GM23338 (cell line): ENCODE measurements at regions not wholly inside any gene's neighbourhood (a gene's known extent, or its start where the extent isn't known, plus 50 kb on each side); places are given as distances from the start of the nearest gene placed in this dataset.

Experiments used
- ATAC-seq: fragments of 200-7000 bp; cut with Tn5 transposase; 3 replicates; pipeline ENCODE4 v1.9.1; 2020
- DNase-seq: peaks from one replicate; pipeline ENCODE4 v3.0.0-alpha.2; 2015; ENCODE audit warnings: low spot score
- H2AFZ ChIP-seq: fragments of 200-600 bp; sonication (generic); 2 replicates; pipeline ENCODE4 v1.8.0; 2016; ENCODE audit warnings: antibody characterized with exemption, mild to moderate bottlenecking, moderate library complexity
- H3F3A ChIP-seq: fragments of 200-600 bp; sonication (generic); replicated peaks from 2 replicates; pipeline ENCODE4 v1.8.0; 2017; ENCODE audit warnings: antibody characterized with exemption, mixed run types, low read depth
- H3K27ac ChIP-seq: fragments of 200-600 bp; sonication (generic); 2 replicates; pipeline ENCODE4 v1.6.1; 2016; ENCODE audit warnings: low read depth
- H3K27me3 ChIP-seq: fragments of 200-600 bp; sonication (generic); 2 replicates; pipeline ENCODE4 v1.8.0; 2016; ENCODE audit warnings: mild to moderate bottlenecking, mixed run types, moderate library complexity; ENCODE audit not compliant: insufficient read depth
- H3K36me3 ChIP-seq: fragments of 200-600 bp; sonication (generic); 2 replicates; pipeline ENCODE4 v1.8.0; 2016; ENCODE audit warnings: mild to moderate bottlenecking; ENCODE audit not compliant: insufficient read depth
- H3K4me1 ChIP-seq: fragments of 200-600 bp; sonication (generic); 2 replicates; pipeline ENCODE4 v1.8.0; 2016; ENCODE audit warnings: mild to moderate bottlenecking, moderate library complexity; ENCODE audit not compliant: insufficient read depth
- H3K4me2 ChIP-seq: fragments of 200-600 bp; sonication (generic); 2 replicates; pipeline ENCODE4 v1.7.1; 2017; ENCODE audit warnings: mixed run types
- H3K4me3 ChIP-seq: fragments of 200-600 bp; sonication (generic); 2 replicates; pipeline ENCODE4 v1.6.1; 2016; ENCODE audit warnings: mixed run types
- H3K79me2 ChIP-seq: fragments of 200-600 bp; sonication (generic); replicated peaks from 2 replicates; pipeline ENCODE4 v1.8.0; 2017; ENCODE audit warnings: mild to moderate bottlenecking; ENCODE audit not compliant: insufficient read depth
- H3K9me2 ChIP-seq: fragments of 200-600 bp; sonication (generic); 2 replicates; pipeline ENCODE4 v1.8.0; 2017; ENCODE audit not compliant: insufficient read depth
- H4K20me1 ChIP-seq: fragments of 200-600 bp; sonication (generic); replicated peaks from 2 replicates; pipeline ENCODE4 v1.8.0; 2017; ENCODE audit warnings: mild to moderate bottlenecking; ENCODE audit not compliant: insufficient read depth
- H3K27ac Mint-ChIP-seq: 2 replicates; pipeline ENCODE4 v1.8.0; 2020; ENCODE audit warnings: inconsistent platforms, mild to moderate bottlenecking, moderate library complexity, mixed read lengths
- H3K27me3 Mint-ChIP-seq: 3 replicates; pipeline ENCODE4 v1.8.0; 2022; ENCODE audit warnings: low read depth, mild to moderate bottlenecking, moderate library complexity, mixed read lengths, inconsistent platforms; ENCODE audit not compliant: insufficient read depth, poor library complexity
- H3K36me3 Mint-ChIP-seq: 3 replicates; pipeline ENCODE4 v1.8.0; 2021; ENCODE audit warnings: low read depth, mild to moderate bottlenecking, inconsistent platforms, moderate library complexity, mixed read lengths
- H3K4me1 Mint-ChIP-seq: 3 replicates; pipeline ENCODE4 v1.8.0; 2020; ENCODE audit warnings: mild to moderate bottlenecking, inconsistent platforms, mixed read lengths
- H3K4me3 Mint-ChIP-seq: 3 replicates; pipeline ENCODE4 v1.8.0; 2021; ENCODE audit warnings: moderate library complexity, mild to moderate bottlenecking, inconsistent platforms, mixed read lengths
- H3K9me3 Mint-ChIP-seq: 3 replicates; pipeline ENCODE4 v1.8.0; 2020; ENCODE audit warnings: moderate library complexity, mild to moderate bottlenecking, inconsistent platforms, mixed read lengths
- CREB1 ChIP-seq: fragments of 250-450 bp; sonication (Bioruptor Pico); IDR thresholded peaks from 2 replicates; pipeline ENCODE4 v1.5.0; 2020; ENCODE audit warnings: low read depth, mild to moderate bottlenecking, moderate library complexity
- CTCF ChIP-seq, 2 experiments: fragments of 200-600 bp in 1 of 2; sonication (generic) in 1 of 2; conservative IDR thresholded peaks; 2 replicates each; pipeline versions ENCODE4 v1.5.1 to v1.6.1; 2016 to 2017; ENCODE audit warnings: antibody characterized with exemption in 2 of 2, low read depth in 2 of 2, mild to moderate bottlenecking in 2 of 2, moderate library complexity in 1 of 2
- EZH2 ChIP-seq: fragments of 200-600 bp; sonication (generic); IDR thresholded peaks from one replicate; pipeline ENCODE4 v1.8.0; 2017; ENCODE audit warnings: antibody characterized with exemption, mild to moderate bottlenecking, low read depth; ENCODE audit not compliant: unreplicated experiment
- EZH2phosphoT487 ChIP-seq: fragments of 200-600 bp; sonication (generic); IDR thresholded peaks from one replicate; pipeline ENCODE4 v1.8.1; 2018; ENCODE audit warnings: antibody characterized with exemption; ENCODE audit not compliant: unreplicated experiment
- JUNB ChIP-seq: IDR thresholded peaks from one replicate; pipeline ENCODE4 v1.6.1; 2016; ENCODE audit warnings: antibody characterized with exemption; ENCODE audit not compliant: unreplicated experiment
- STAT1 ChIP-seq: IDR thresholded peaks from one replicate; pipeline ENCODE4 v1.6.1; 2016; ENCODE audit warnings: antibody characterized with exemption; ENCODE audit not compliant: unreplicated experiment
- ZNF114 ChIP-seq: fragments of 250-450 bp; sonication (Bioruptor Pico); IDR thresholded peaks from 2 replicates; pipeline ENCODE4 v1.5.0; 2020; ENCODE audit warnings: mild to moderate bottlenecking, moderate library complexity
- ZNF331 ChIP-seq: fragments of 250-450 bp; sonication (Bioruptor Pico); IDR thresholded peaks from 2 replicates; pipeline ENCODE4 v1.5.0; 2020; ENCODE audit warnings: low read depth, mild to moderate bottlenecking, moderate library complexity
- ZNF462 ChIP-seq: fragments of 250-450 bp; sonication (Bioruptor Pico); IDR thresholded peaks from 2 replicates; pipeline ENCODE4 v1.5.0; 2020; ENCODE audit warnings: mild to moderate bottlenecking, moderate library complexity

GRCh38 chr1:166289309-166290050 is 122.7 kb upstream of the FAM78B start:
- Histone ChIP-seq H3F3A (no peaks in the 10 kb centered on the region), H3K27ac (no peak overlapping the region), H3K79me2 (no peaks in the 10 kb centered on the region), H3K9me2 (no peaks in the 10 kb centered on the region), H3K4me1 (no peaks in the 10 kb centered on the region), H3K4me3 (no peak overlapping the region), H3K27me3 (no peaks in the 10 kb centered on the region), H3K4me2 (no peak overlapping the region), H4K20me1 (no peaks in the 10 kb centered on the region), H3K36me3 (no peaks in the 10 kb centered on the region), H2AFZ (no peak overlapping the region)
- Mint-ChIP-seq H3K9me3 (no peaks in the 10 kb centered on the region), H3K4me3 (no peak overlapping the region), H3K4me1 (no peaks in the 10 kb centered on the region), H3K27me3 (no peaks in the 10 kb centered on the region), H3K27ac (no peak overlapping the region), H3K36me3 (no peaks in the 10 kb centered on the region)
- DNase-seq (no peak), ATAC-seq (no peak)
- TF ChIP-seq EZH2 (no peak), STAT1 (no peak), JUNB (no peak), ZNF462 (CRISPR knock-in tag) (no peak)

- Mint-ChIP-seq H3K27me3 (peaks cover 2% of the 10 kb centered on the region), H3K4me1 (no peaks in the 10 kb centered on the region), H3K9me3 (no peaks in the 10 kb centered on the region), H3K36me3 (no peaks in the 10 kb centered on the region), H3K27ac (no peak overlapping the region), H3K4me3 (no peak overlapping the region)
- Histone ChIP-seq H2AFZ (no peak overlapping the region), H3K79me2 (no peaks in the 10 kb centered on the region), H3K27me3 (no peaks in the 10 kb centered on the region), H3K4me1 (no peaks in the 10 kb centered on the region), H3K4me3 (no peak overlapping the region), H3K4me2 (no peak overlapping the region), H3F3A (no peaks in the 10 kb centered on the region), H4K20me1 (no peaks in the 10 kb centered on the region), H3K36me3 (no peaks in the 10 kb centered on the region), H3K9me2 (0 out of 2 replicates have a peak, but pooled peaks cover 4% of the 10 kb centered on the region), H3K27ac (no peak overlapping the region)
- DNase-seq (no peak), ATAC-seq (no peak)
- no peak for TF ChIP-seq CREB1 (CRISPR knock-in tag)
- no peak for TF ChIP-seq CTCF (conservative IDR thresholded peaks at IDR 0.05; ENCODE audit: low read depth in 2 of 2)
- TF ChIP-seq JUNB, result no peak
- no peak for TF ChIP-seq ZNF331 (CRISPR knock-in tag)
- TF ChIP-seq ZNF114, result no peak
- TF ChIP-seq EZH2phosphoT487, result no peak
- TF ChIP-seq EZH2, result no peak
Measured at GRCh38 chr1:166295656-166296055, 128.9 kb upstream of the FAM78B start.
